ENCODE measurements at regions not wholly inside any gene's neighbourhood (a gene's known extent, or its start where the extent isn't known, plus 50 kb on each side); places are given as distances from the start of the nearest gene placed in this dataset.

GRCh38 chr17:71208111-71208704 is 912.6 kb upstream of the SOX9 start:
- intact Hi-C loops (cut with DNase I): no loop called here
- 83 to 91% (median 86%) methylated on average over 3 of the region's 3 CpGs for WGBS, 3 donors
- no peak for TF ChIP-seq EP300 (IDR thresholded peaks at IDR 0.05)
- no peak for TF ChIP-seq CTCF (IDR thresholded peaks at IDR 0.05)
- TF ChIP-seq POLR2A (IDR thresholded peaks at IDR 0.05): no peak
- Histone ChIP-seq H3K4me3 (no peak overlapping the region), H3K27ac (no peak overlapping the region), H3K27me3 (no peaks in the 10 kb centered on the region), H3K36me3 (no peaks in the 10 kb centered on the region), H3K4me1 (ENCODE audit: insufficient read depth) (no peaks in the 10 kb centered on the region), H3K9me3 (no peaks in the 10 kb centered on the region)
- DNase-seq: no peak

GRCh38 chr17:71213936-71214335 is 906.9 kb upstream of the SOX9 start:
- DNase-seq: no peak
- no peaks in the 10 kb centered on the region for H3K27me3 ChIP-seq
- H3K4me3 ChIP-seq: no peak overlapping the region
- no peaks in the 10 kb centered on the region for H3K9me3 ChIP-seq
- H3K4me1 ChIP-seq (ENCODE audit: insufficient read depth): no peaks in the 10 kb centered on the region
- WGBS, 3 donors: 89 to 97% (median 90%) methylated on average over 1 of the region's 1 CpG
- H3K36me3 ChIP-seq: no peaks in the 10 kb centered on the region
- intact Hi-C loops (cut with DNase I): no loop called here
- no peak overlapping the region for H3K27ac ChIP-seq
- no peak for TF ChIP-seq EP300 (IDR thresholded peaks at IDR 0.05)
- TF ChIP-seq POLR2A (IDR thresholded peaks at IDR 0.05): no peak
- TF ChIP-seq CTCF (IDR thresholded peaks at IDR 0.05): no peak

GRCh38 chr17:71217769-71218168 is 903.1 kb upstream of the SOX9 start:
- Histone ChIP-seq H3K4me1 (ENCODE audit: insufficient read depth) (no peaks in the 10 kb centered on the region), H3K27ac (no peak overlapping the region), H3K9me3 (no peaks in the 10 kb centered on the region), H3K36me3 (no peaks in the 10 kb centered on the region), H3K27me3 (no peaks in the 10 kb centered on the region), H3K4me3 (no peak overlapping the region)
- DNase-seq: no peak
- intact Hi-C loops (cut with DNase I): no loop called here
- TF ChIP-seq CTCF (IDR thresholded peaks at IDR 0.05) (no peak), POLR2A (IDR thresholded peaks at IDR 0.05) (no peak), EP300 (IDR thresholded peaks at IDR 0.05) (no peak)
- WGBS, 3 donors: 81 to 95% (median 90%) methylated on average over 2 of the region's 2 CpGs

DNA sequence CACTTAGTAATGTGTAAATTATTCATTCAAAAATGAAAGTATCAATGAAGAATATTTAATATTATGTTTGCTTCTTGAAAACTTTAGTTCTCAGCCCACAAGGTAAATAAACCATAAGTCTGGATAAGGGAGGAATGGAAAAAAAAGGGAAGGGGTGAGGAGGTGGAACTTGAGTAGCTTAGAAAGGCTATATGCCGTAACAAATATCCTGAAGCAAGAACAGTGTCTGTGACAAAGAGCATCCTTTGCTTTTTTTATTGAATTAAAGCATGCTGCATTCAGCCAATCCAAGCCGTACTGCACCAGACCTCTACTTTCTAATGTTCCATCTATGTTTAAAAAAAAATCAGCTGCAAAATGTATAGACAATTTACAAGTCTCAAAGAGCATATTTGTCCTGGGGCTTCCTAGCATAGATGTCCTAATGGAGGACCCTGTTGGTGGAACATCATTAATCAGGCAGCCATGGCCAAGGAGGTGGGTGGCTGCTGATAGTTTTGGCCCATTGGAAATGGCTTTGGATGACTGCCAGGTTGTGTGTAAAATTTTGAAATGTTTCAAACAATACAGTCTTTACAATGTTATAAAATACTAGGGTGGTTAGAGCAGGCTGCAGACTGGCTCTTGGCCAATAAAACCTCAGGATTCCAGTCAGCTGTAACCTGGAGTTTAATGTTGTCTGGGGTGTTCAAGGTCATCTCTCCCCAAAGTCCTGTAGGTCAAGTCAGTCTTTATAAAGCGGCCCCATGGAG is 895.8 kb upstream of the SOX9 start:
- intact Hi-C loops (cut with DNase I): no loop called here
- TF ChIP-seq EP300 (IDR thresholded peaks at IDR 0.05) (no peak), CTCF (IDR thresholded peaks at IDR 0.05) (no peak), POLR2A (IDR thresholded peaks at IDR 0.05) (no peak)
- no peaks in the 10 kb centered on the region for H3K36me3 ChIP-seq
- no peak overlapping the region for H3K4me3 ChIP-seq
- DNase-seq: no peak
- H3K9me3 ChIP-seq: no peaks in the 10 kb centered on the region
- no peaks in the 10 kb centered on the region for H3K4me1 ChIP-seq (ENCODE audit: insufficient read depth)
- H3K27ac ChIP-seq: no peak overlapping the region
- H3K27me3 ChIP-seq: no peaks in the 10 kb centered on the region
- 28 to 50% (median 28%) methylated on average over 3 of the region's 3 CpGs for WGBS, 3 donors

Measured in ovary (tissue), 7 donors.